DND-41 (cell line): ENCODE measurements at regions not wholly inside any gene's neighbourhood (a gene's known extent, or its start where the extent isn't known, plus 50 kb on each side); places are given as distances from the start of the nearest gene placed in this dataset.

Experiments
- ATAC-seq: fragments of 200-7000 bp; cut with Tn5 transposase; 3 replicates; pipeline ENCODE4 v1.9.1; 2021; ENCODE audit warnings: low read depth; ENCODE audit not compliant: insufficient read depth
- DNase-seq: peaks from one replicate; pipeline ENCODE4 v3.0.0-alpha.2; 2020
- H2AFZ ChIP-seq: 2 replicates; pipeline ENCODE4 v1.6.0; 2012; ENCODE audit warnings: low read depth, low read length
- H3K27ac ChIP-seq: 2 replicates; pipeline ENCODE4 v1.5.1; 2012; ENCODE audit warnings: low read length, inconsistent platforms
- H3K27me3 ChIP-seq: fragments of 200-600 bp; sonication (generic); 2 replicates; pipeline ENCODE4 v1.6.0; 2012; ENCODE audit warnings: low read length, mild to moderate bottlenecking, inconsistent platforms; ENCODE audit not compliant: insufficient read depth, poor library complexity
- H3K36me3 ChIP-seq: 2 replicates; pipeline ENCODE4 v1.5.1; 2012; ENCODE audit warnings: low read length, inconsistent platforms; ENCODE audit not compliant: insufficient read depth
- H3K4me1 ChIP-seq: 2 replicates; pipeline ENCODE4 v1.5.1; 2012; ENCODE audit warnings: mild to moderate bottlenecking, low read length; ENCODE audit not compliant: insufficient read depth
- H3K4me2 ChIP-seq: 2 replicates; pipeline ENCODE4 v1.6.0; 2012; ENCODE audit warnings: mild to moderate bottlenecking, moderate library complexity, low read length, inconsistent platforms; ENCODE audit not compliant: insufficient read depth
- H3K4me3 ChIP-seq, 2 experiments: fragments of 200-600 bp in 1 of 2; shearing (Covaris generic) in 1 of 2; 2 replicates each; pipeline ENCODE4 v1.5.1; 2012 to 2016; ENCODE audit warnings: inconsistent platforms in 2 of 2, low read length in 2 of 2, mild to moderate bottlenecking in 2 of 2, low read depth in 1 of 2, moderate library complexity in 1 of 2
- H3K79me2 ChIP-seq: 2 replicates; pipeline ENCODE4 v1.6.0; 2012; ENCODE audit warnings: low read length, inconsistent platforms; ENCODE audit not compliant: insufficient read depth
- H3K9ac ChIP-seq: 2 replicates; pipeline ENCODE4 v1.6.0; 2012; ENCODE audit warnings: low read depth, mild to moderate bottlenecking, inconsistent platforms, low read length, moderate library complexity
- H3K9me3 ChIP-seq: 2 replicates; pipeline ENCODE4 v1.5.1; 2012; ENCODE audit warnings: low read length, moderate library complexity, mild to moderate bottlenecking, inconsistent platforms; ENCODE audit not compliant: insufficient read depth, severe bottlenecking
- H4K20me1 ChIP-seq: 2 replicates; pipeline ENCODE4 v1.6.0; 2012; ENCODE audit warnings: low read length; ENCODE audit not compliant: insufficient read depth
- CTCF ChIP-seq: IDR thresholded peaks from 2 replicates; pipeline ENCODE4 v1.5.1; 2012; ENCODE audit warnings: borderline replicate concordance, low read length, moderate library complexity, mild to moderate bottlenecking; ENCODE audit not compliant: poor library complexity, severe bottlenecking; ENCODE audit errors: extremely low read depth
- EZH2 ChIP-seq: IDR thresholded peaks from 3 replicates; pipeline ENCODE4 v1.6.1; 2012; ENCODE audit warnings: borderline replicate concordance, low read depth, mild to moderate bottlenecking, moderate library complexity, low read length, inconsistent platforms; ENCODE audit not compliant: severe bottlenecking

- DNase-seq (no peak), ATAC-seq (no peak)
- no peaks in the 10 kb centered on the region for H3K9me3 ChIP-seq
- H3K27me3 ChIP-seq, result peaks cover 7% of the 10 kb centered on the region
- no peaks in the 10 kb centered on the region for H4K20me1 ChIP-seq
- no peak overlapping the region for H3K9ac ChIP-seq
- no peak overlapping the region for H3K27ac ChIP-seq
- no peak overlapping the region for H3K4me3 ChIP-seq
- no peak overlapping the region for H3K4me2 ChIP-seq
- no peaks in the 10 kb centered on the region for H3K36me3 ChIP-seq
- no peak overlapping the region for H2AFZ ChIP-seq
- no peaks in the 10 kb centered on the region for H3K79me2 ChIP-seq
- TF ChIP-seq EZH2, result no peak
- TF ChIP-seq CTCF, result no peak
- H3K4me1 ChIP-seq, result no peaks in the 10 kb centered on the region
Measured at GRCh38 chr16:22631264-22631663, 120.6 kb downstream of the NPIPB5 start.

- TF ChIP-seq EZH2, result no peak
- no peak for TF ChIP-seq CTCF
- ATAC-seq (no peak), DNase-seq (no peak)
- Histone ChIP-seq H3K9ac (no peak overlapping the region), H3K9me3 (no peaks in the 10 kb centered on the region), H3K4me3 (no peak overlapping the region), H3K27me3 (peaks cover 7% of the 10 kb centered on the region), H3K4me2 (no peak overlapping the region), H2AFZ (no peak overlapping the region), H3K27ac (no peak overlapping the region), H3K79me2 (no peaks in the 10 kb centered on the region), H3K4me1 (no peaks in the 10 kb centered on the region), H3K36me3 (no peaks in the 10 kb centered on the region), H4K20me1 (no peaks in the 10 kb centered on the region)
Measured at GRCh38 chr16:22632606-22633005, 121.9 kb downstream of the NPIPB5 start.

- DNase-seq (no peak), ATAC-seq (no peak)
- Histone ChIP-seq H3K27ac (no peak overlapping the region), H4K20me1 (no peaks in the 10 kb centered on the region), H2AFZ (no peak overlapping the region), H3K36me3 (no peaks in the 10 kb centered on the region), H3K27me3 (peaks cover 7% of the 10 kb centered on the region), H3K9ac (no peak overlapping the region), H3K79me2 (no peaks in the 10 kb centered on the region), H3K4me2 (no peak overlapping the region), H3K9me3 (no peaks in the 10 kb centered on the region), H3K4me3 (no peak overlapping the region), H3K4me1 (no peaks in the 10 kb centered on the region)
- TF ChIP-seq CTCF, result no peak
- TF ChIP-seq EZH2, result no peak
Measured at GRCh38 chr16:22633280-22633679, 122.6 kb downstream of the NPIPB5 start.

- Histone ChIP-seq H3K27ac (no peak overlapping the region), H3K4me3 (no peak overlapping the region), H3K4me2 (no peak overlapping the region), H2AFZ (no peak overlapping the region), H3K9me3 (no peaks in the 10 kb centered on the region), H3K36me3 (no peaks in the 10 kb centered on the region), H4K20me1 (no peaks in the 10 kb centered on the region), H3K9ac (no peak overlapping the region), H3K4me1 (no peaks in the 10 kb centered on the region), H3K27me3 (peaks cover 7% of the 10 kb centered on the region), H3K79me2 (no peaks in the 10 kb centered on the region)
- DNase-seq, result no peak
- TF ChIP-seq EZH2 (no peak), CTCF (no peak)
- no peak for ATAC-seq
Measured at GRCh38 chr16:22633799-22634198, 123.1 kb downstream of the NPIPB5 start.
